Uterus (tissue), 2 donors: ENCODE measurements at regions not wholly inside any gene's neighbourhood (a gene's known extent, or its start where the extent isn't known, plus 50 kb on each side); places are given as distances from the start of the nearest gene placed in this dataset.

Experiments
- CTCF ChIP-seq, 4 experiments: fragments of 200-600 bp in 2 of 4; fragments of 450-650 bp in 2 of 4; sonication (generic) in 2 of 4; IDR thresholded peaks; one replicate each; pipeline ENCODE4 v1.5.1; 2016 to 2019; ENCODE audit warnings: antibody characterized with exemption in 4 of 4, mild to moderate bottlenecking in 2 of 4, moderate library complexity in 1 of 4
- POLR2A ChIP-seq, 2 donors: fragments of 450-650 bp; IDR thresholded peaks; one replicate each; pipeline ENCODE4 v1.6.1; 2016; ENCODE audit warnings: antibody characterized with exemption in 2 of 2, mild to moderate bottlenecking in 1 of 2, moderate library complexity in 1 of 2

GRCh38 chr13:50275392-50276063 is 260.3 kb downstream of the KCNRG start:
- TF ChIP-seq CTCF (IDR thresholded peaks at IDR 0.05) (no peak), POLR2A (IDR thresholded peaks at IDR 0.05) (no peak)
